Testis (tissue), 2 donors: ENCODE measurements at regions not wholly inside any gene's neighbourhood (a gene's known extent, or its start where the extent isn't known, plus 50 kb on each side); places are given as distances from the start of the nearest gene placed in this dataset.

Experiments
- POLR2A ChIP-seq: fragments of 450-650 bp; IDR thresholded peaks from one replicate; pipeline ENCODE4 v1.6.1; 2017; ENCODE audit warnings: antibody characterized with exemption, mild to moderate bottlenecking, moderate library complexity
- TF ChIP-seq, protein P1 (sequence below), 3 experiments: fragments of 450-650 bp in 2 of 3; fragments of 200-600 bp in 1 of 3; sonication (generic) in 1 of 3; IDR thresholded peaks; one replicate each; pipeline ENCODE4 v1.5.1; 2016 to 2019; ENCODE audit warnings: antibody characterized with exemption in 3 of 3, mild to moderate bottlenecking in 2 of 3, moderate library complexity in 1 of 3

DNA sequence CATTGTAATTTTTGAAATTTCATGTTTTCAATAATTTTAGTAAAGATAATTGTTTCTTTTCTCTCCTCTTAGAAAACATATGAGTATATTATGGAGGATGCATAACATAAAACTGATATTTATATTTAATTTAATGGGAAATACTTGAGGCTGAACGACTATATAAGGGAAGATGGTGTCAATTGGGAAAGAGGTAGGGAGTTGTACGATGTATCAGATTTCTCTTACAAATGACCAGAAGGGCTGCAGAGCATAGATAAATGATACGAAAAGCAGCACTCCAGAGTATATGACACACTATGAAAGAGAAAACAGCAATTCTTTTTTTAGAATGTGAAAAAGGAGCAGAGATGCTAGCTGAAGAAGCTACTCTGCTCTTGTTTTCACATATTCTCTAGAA, 1308.0 kb upstream of the MIR17HG start:
- TF ChIP-seq, protein P1, sequence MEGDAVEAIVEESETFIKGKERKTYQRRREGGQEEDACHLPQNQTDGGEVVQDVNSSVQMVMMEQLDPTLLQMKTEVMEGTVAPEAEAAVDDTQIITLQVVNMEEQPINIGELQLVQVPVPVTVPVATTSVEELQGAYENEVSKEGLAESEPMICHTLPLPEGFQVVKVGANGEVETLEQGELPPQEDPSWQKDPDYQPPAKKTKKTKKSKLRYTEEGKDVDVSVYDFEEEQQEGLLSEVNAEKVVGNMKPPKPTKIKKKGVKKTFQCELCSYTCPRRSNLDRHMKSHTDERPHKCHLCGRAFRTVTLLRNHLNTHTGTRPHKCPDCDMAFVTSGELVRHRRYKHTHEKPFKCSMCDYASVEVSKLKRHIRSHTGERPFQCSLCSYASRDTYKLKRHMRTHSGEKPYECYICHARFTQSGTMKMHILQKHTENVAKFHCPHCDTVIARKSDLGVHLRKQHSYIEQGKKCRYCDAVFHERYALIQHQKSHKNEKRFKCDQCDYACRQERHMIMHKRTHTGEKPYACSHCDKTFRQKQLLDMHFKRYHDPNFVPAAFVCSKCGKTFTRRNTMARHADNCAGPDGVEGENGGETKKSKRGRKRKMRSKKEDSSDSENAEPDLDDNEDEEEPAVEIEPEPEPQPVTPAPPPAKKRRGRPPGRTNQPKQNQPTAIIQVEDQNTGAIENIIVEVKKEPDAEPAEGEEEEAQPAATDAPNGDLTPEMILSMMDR (IDR thresholded peaks at IDR 0.05) = no peak
- no peak for TF ChIP-seq POLR2A
